HG03135 (cell line): ENCODE measurements at regions not wholly inside any gene's neighbourhood (a gene's known extent, or its start where the extent isn't known, plus 50 kb on each side); places are given as distances from the start of the nearest gene placed in this dataset.

Source experiments
- ATAC-seq: cut with Tn5 transposase; IDR thresholded peaks from one replicate; pipeline ENCODE4 v1.9.1; 2021; ENCODE audit warnings: mild to moderate bottlenecking, moderate library complexity; ENCODE audit not compliant: unreplicated experiment

- no peak for ATAC-seq
These were observed 70.4 kb downstream of the RCN1 start for GRCh38 chr11:32161293-32161692.

- ATAC-seq: no peak
These were observed 71.5 kb downstream of the RCN1 start for GRCh38 chr11:32162351-32162750.

- ATAC-seq: no peak
These were observed 72.0 kb downstream of the RCN1 start for GRCh38 chr11:32162906-32163305.

DNA sequence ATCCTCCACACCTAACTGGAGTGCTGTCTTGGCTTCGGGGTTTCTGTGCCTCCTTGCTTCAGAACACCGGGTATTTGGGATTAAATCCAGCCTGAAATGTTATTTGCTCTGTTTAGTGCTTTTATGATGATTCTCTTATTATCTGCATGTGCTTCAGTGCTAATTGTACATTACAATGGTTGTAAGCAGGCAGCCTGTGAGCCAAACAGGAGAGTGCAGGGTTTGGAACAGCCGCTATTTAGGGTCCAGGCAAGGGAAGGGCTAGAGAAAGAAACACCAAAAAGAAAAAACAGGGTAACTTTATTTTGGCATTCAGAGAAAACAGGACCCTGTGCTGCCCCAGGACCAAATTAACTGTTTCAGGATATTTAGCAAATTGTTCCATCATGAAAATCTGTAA is 72.7 kb downstream of the RCN1 start:
- ATAC-seq: no peak

DNA sequence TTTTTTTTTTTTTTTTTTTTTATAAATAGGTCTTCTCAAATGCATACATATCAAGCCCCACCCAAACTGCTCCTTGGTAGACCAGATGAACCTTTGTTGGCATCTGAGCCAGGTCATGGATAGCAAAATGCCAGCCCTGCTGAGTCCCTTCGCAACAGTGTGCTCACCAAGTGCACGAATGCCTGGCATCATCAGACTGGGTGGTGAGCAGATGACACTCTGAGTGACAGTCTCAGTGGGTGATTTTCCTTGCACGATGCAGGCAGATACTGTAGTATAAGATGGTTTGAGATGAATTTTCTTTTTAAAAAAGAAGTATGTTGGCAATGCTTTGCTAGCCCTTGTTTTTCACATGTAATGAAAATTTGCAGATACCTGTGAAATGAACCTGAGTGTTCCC is 74.0 kb downstream of the RCN1 start:
- no peak for ATAC-seq

GRCh38 chr11:32168924-32169323 is 78.0 kb downstream of the RCN1 start:
- ATAC-seq: no peak

DNA sequence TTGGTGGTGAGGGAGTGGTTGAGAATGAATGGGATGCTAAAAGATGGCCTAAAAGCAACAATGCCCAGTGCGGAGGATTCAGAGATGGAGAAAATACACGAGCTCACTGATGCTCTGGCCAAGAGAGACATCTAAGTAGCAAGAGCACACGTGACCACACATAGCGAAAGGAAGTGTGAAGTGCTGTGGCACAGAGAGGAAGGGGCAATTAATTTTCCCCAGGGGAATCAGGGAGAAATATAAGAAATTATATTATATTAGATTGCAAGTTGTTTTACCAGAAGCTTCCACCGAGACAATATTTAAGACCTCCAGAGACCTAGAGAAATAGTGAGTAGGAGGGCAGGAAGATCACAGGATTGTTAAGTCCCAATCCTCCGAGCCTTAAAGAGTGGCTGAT is 80.6 kb downstream of the RCN1 start:
- ATAC-seq: no peak

GRCh38 chr11:32172041-32172847 is 81.4 kb downstream of the RCN1 start:
- ATAC-seq: no peak

GRCh38 chr11:32172848-32173834 is 82.3 kb downstream of the RCN1 start:
- no peak for ATAC-seq

DNA sequence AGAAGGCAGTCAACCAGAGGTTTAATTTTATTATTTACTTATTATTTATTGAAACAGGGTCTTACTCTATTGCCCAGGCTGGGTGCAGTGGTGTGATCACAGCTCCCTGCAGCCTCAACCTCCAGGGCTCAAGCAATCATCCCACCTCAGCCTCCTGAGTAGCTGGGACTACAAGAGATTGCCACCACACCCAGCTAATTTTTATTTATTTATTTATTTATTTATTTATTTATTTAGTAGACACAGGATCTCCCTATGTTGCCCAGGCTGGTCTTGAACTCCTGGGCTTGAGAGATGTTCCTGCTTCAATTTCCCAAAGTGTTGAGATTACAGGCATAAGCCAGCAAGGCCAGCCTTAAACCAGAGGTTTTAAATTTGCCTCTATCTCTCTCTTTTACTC is 83.1 kb downstream of the RCN1 start:
- no peak for ATAC-seq

DNA sequence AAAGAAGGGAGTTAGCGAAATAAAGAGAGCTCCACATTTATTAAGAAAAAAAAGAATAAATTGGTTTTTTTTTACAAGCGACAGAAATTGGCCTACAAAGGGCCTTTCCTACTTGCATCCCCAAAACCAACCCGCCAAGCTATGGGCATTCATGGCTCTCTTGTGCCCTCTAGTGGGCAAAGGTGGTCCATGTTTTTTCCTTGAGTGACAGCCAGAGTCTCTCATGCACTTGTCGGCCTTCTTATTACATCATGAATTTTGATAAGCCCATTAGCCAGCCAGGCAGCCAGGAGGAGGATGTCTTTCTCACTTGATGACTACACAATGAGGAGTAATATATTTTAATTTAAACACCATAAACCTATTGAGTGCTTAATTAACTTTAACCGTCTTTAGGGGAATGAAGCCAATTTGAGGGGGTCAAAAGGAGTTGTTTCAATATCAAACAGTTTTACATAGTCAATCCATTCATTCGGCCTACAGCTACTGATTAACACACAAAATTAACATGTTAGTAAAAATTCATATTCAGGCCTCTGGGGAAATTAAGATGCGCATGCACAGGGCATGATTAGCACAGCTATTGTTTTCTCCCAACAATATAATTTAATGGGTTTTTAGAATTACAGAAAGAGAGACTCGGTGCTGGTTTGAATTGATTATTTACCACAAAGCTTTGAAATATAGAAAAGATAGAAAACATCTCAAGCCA is 85.5 kb downstream of the RCN1 start:
- ATAC-seq: peak; percentile 82

- ATAC-seq: no peak
These were observed 87.8 kb downstream of the RCN1 start for GRCh38 chr11:32178692-32179091.

- ATAC-seq: no peak
These were observed 92.6 kb downstream of the RCN1 start for GRCh38 chr11:32183512-32183911.

- ATAC-seq: peak; percentile 24
These were observed 93.3 kb downstream of the RCN1 start for GRCh38 chr11:32184041-32184722.

DNA sequence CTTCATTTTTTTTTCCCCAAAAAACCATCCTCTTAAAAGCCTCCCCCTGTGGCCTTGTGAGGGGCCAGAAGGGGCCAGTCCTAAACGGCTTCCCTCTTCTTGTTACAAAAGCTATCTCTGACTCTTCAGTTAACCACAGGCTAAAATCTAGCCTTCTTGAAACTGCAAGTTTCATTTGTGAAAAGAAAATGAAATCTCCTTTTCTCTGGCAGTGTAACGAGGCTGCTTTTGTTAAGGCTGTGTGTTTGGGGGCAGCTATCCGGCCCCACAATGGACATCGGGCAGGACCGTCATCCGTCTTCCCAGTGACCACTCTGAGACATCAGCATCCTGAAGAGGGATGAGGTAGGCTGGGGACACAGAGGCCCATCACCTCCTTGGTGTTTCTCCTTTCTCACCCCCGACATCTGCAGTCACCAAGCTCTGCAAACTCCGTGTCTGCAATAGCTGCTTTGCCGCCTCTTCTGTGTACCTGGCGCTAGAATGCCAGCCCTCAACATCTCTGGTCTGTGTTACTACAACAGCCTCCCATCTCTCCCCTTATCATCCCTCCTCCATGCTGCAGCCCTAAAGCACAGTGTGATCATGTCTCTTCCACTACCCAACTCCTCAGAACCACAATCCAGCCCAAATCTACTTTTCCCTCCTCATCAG is 94.0 kb downstream of the RCN1 start:
- peak; percentile 53 for ATAC-seq

GRCh38 chr11:32186118-32186517 is 95.2 kb downstream of the RCN1 start:
- no peak for ATAC-seq

GRCh38 chr11:32187111-32187510 is 96.2 kb downstream of the RCN1 start:
- ATAC-seq: no peak

DNA sequence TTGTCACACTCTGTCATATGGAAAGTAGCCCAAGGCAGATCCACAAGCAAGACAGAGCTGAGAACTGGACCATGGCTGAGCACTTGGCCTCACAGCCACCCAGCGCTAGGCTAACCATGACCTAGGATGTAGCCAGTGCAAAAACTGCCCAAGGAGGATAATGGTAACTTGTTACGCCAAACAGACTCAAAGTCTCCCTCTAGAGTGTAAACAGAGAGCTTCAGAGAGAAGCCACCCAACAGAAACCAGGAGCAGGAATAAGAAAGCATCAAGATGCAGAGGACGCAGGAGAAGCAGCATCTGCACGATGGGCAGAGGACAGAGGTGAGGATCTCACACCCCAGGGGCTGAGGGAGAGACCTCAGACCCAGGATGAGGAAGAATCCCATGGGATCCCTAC is 97.9 kb downstream of the RCN1 start:
- no peak for ATAC-seq

- ATAC-seq: no peak
These were observed 105.3 kb downstream of the RCN1 start for GRCh38 chr11:32196137-32196536.

- no peak for ATAC-seq
These were observed 107.2 kb downstream of the RCN1 start for GRCh38 chr11:32198053-32198452.
